GM12878 (cell line): ENCODE measurements at regions not wholly inside any gene's neighbourhood (a gene's known extent, or its start where the extent isn't known, plus 50 kb on each side); places are given as distances from the start of the nearest gene placed in this dataset.

Source experiments
- ATAC-seq: fragments of 200-7000 bp; cut with Tn5 transposase; 3 replicates; pipeline ENCODE4 v1.9.1; 2020; ENCODE audit warnings: mild to moderate bottlenecking, moderate library complexity
- BruUV-seq: library from RNA; stranded (reverse); fragments of 400-500 nt; replicated peaks from 2 replicates; lab custom pipeline; 2021; lab: Mats Ljungman, UMichigan
- CTCF ChIA-PET: fragments of 300-600 bp; sonication (Branson Sonifier 250); formaldehyde crosslinking; extraction: SDS; loops from one replicate; lab custom pipeline; 2021; ENCODE audit warnings: inconsistent platforms; lab: Yijun Ruan, JAX
- POLR2A ChIA-PET: fragments of 350-600 bp; formaldehyde crosslinking; extraction: SDS; loops from one replicate; lab custom pipeline; 2021; ENCODE audit warnings: inconsistent platforms; lab: Charles Lee
- RAD21 ChIA-PET: fragments of 300-600 bp; sonication (Branson Sonifier 250); formaldehyde crosslinking; loops from one replicate; lab custom pipeline; 2023; ENCODE audit warnings: antibody characterized with exemption; ENCODE audit not compliant: unreplicated experiment; lab: Charles Lee
- SMC1A ChIA-PET: fragments of 300-600 bp; sonication (Branson Sonifier 250); formaldehyde crosslinking; loops from one replicate; lab custom pipeline; 2023; ENCODE audit not compliant: unreplicated experiment, uncharacterized antibody; lab: Charles Lee
- DNase-seq: peaks from one replicate; pipeline ENCODE4 v3.0.0-alpha.2; 2011; ENCODE audit warnings: low read depth, low spot score
- FAIRE-seq: peaks from 3 replicates; lab custom pipeline; 2011; peaks lifted over from hg19 to GRCh38; lab: Jason Lieb, UNC
- H2AFZ ChIP-seq: 2 replicates; pipeline ENCODE4 v1.6.0; 2011; ENCODE audit warnings: low read depth, low read length, control low read depth; ENCODE audit not compliant: control insufficient read depth
- H3K27ac ChIP-seq: 2 replicates; pipeline ENCODE4 v1.5.1; 2011; ENCODE audit warnings: control low read depth; ENCODE audit not compliant: control insufficient read depth, insufficient read depth
- H3K27me3 ChIP-seq, 2 experiments: replicated peaks in 1 of 2; 2 replicates each; pipeline versions ENCODE4 v1.6.0 to v1.6.1; 2011; ENCODE audit warnings: low read length in 1 of 2; ENCODE audit not compliant: control insufficient read depth in 2 of 2, insufficient read depth in 2 of 2
- H3K36me3 ChIP-seq, 2 experiments: 2 replicates each; pipeline ENCODE4 v1.5.1; 2011; ENCODE audit warnings: low read length in 1 of 2; ENCODE audit not compliant: control insufficient read depth in 2 of 2, insufficient read depth in 2 of 2
- H3K4me1 ChIP-seq: 2 replicates; pipeline ENCODE4 v1.6.1; 2011; ENCODE audit warnings: mild to moderate bottlenecking, low read length, moderate library complexity, mixed read lengths; ENCODE audit not compliant: control insufficient read depth, insufficient read depth
- H3K4me2 ChIP-seq: 2 replicates; pipeline ENCODE4 v1.6.0; 2011; ENCODE audit warnings: control low read depth; ENCODE audit not compliant: control insufficient read depth, insufficient read depth
- H3K4me3 ChIP-seq: fragments of 200-600 bp; sonication (generic); 2 replicates; pipeline ENCODE4 v1.5.1; 2016
- H3K79me2 ChIP-seq: 2 replicates; pipeline ENCODE4 v1.6.0; 2011; ENCODE audit warnings: low read length; ENCODE audit not compliant: control insufficient read depth, insufficient read depth
- H3K9ac ChIP-seq: 2 replicates; pipeline ENCODE4 v1.8.0; 2011; ENCODE audit warnings: low read length, control low read depth, mixed read lengths; ENCODE audit not compliant: control insufficient read depth, insufficient read depth
- H3K9me3 ChIP-seq: replicated peaks from 3 replicates; pipeline ENCODE4 v1.5.1; 2011; ENCODE audit warnings: mild to moderate bottlenecking, low read length; ENCODE audit not compliant: control insufficient read depth, insufficient read depth
- H4K20me1 ChIP-seq: 2 replicates; pipeline ENCODE4 v1.6.0; 2011; ENCODE audit not compliant: control insufficient read depth, insufficient read depth
- BMI1 ChIP-seq: fragments of 450-650 bp; IDR thresholded peaks from 2 replicates; pipeline ENCODE4 v1.6.1; 2016; ENCODE audit warnings: mild to moderate bottlenecking, moderate library complexity, borderline replicate concordance
- FOS ChIP-seq: IDR thresholded peaks from 3 replicates; pipeline ENCODE4 v1.6.1; 2011; ENCODE audit warnings: borderline replicate concordance; ENCODE audit not compliant: insufficient read length; ENCODE audit errors: extremely low read depth
- PAX5 ChIP-seq: IDR thresholded peaks from 2 replicates; pipeline ENCODE4 v1.6.1; 2011; ENCODE audit warnings: low read depth, low read length, borderline replicate concordance
- RELB ChIP-seq: fragments of 450-650 bp; IDR thresholded peaks from 2 replicates; pipeline ENCODE4 v1.6.1; 2017; ENCODE audit warnings: low read depth, mild to moderate bottlenecking, moderate library complexity
- SMAD1 ChIP-seq: fragments of 450-650 bp; IDR thresholded peaks from 2 replicates; pipeline ENCODE4 v1.6.1; 2018; ENCODE audit warnings: mild to moderate bottlenecking, low read depth; ENCODE audit not compliant: partially characterized antibody
- WGBS: methylation state at CpG from one replicate; pipeline ENCODE4 v1.1.6; 2016; ENCODE audit warnings: low lambda C conversion rate; ENCODE audit not compliant: insufficient replicate concordance, insufficient coverage; ENCODE audit errors: missing lambda C conversion rate; 5-methylcytosine and 5-hydroxymethylcytosine counted together
- in situ Hi-C: fragments of 300-500 bp; cut with MboI; formaldehyde crosslinking; loops from 9 replicates; pipeline ENCODE4 v1.14.3; 2018; ENCODE audit warnings: mixed read lengths
- intact Hi-C: fragments of 100-400 bp; cut with micrococcal nuclease; formaldehyde crosslinking; loops from one replicate; pipeline ENCODE4 v1.14.2; 2022; ENCODE audit not compliant: unreplicated experiment

GRCh38 chr1:2855206-2856065 lies 53.9 kb upstream of the TTC34 start:
- H2AFZ ChIP-seq = no peak overlapping the region
- no peak for ATAC-seq

GRCh38 chr1:2856066-2856390 lies 54.5 kb upstream of the TTC34 start:
- H2AFZ ChIP-seq = no peak overlapping the region
- BruUV-seq = no TSS peak
- no peaks in the 10 kb centered on the region for H3K79me2 ChIP-seq
- no peaks in the 10 kb centered on the region for H4K20me1 ChIP-seq
- in situ Hi-C loops = no loop called here
- ATAC-seq = no peak
- H3K36me3 ChIP-seq = no peaks in the 10 kb centered on the region
- no peak for FAIRE-seq
- H3K9ac ChIP-seq = no peak overlapping the region
- no peak overlapping the region for H3K27ac ChIP-seq
- SMC1A ChIA-PET = no interaction called here
- RAD21 ChIA-PET = no interaction called here
- CTCF ChIA-PET = no interaction called here
- H3K4me2 ChIP-seq = no peak overlapping the region
- POLR2A ChIA-PET = no interaction called here
- H3K4me1 ChIP-seq = no peaks in the 10 kb centered on the region
- no peak overlapping the region for H3K4me3 ChIP-seq
- WGBS = 64% methylated on average over 13 of the region's 13 CpGs
- H3K27me3 ChIP-seq = no peaks in the 10 kb centered on the region
- TF ChIP-seq PAX5 = no peak
- no peak for TF ChIP-seq SMAD1
- no peak for TF ChIP-seq FOS
- no peak for DNase-seq
- intact Hi-C loops = no loop called here
- H3K9me3 ChIP-seq = no peaks in the 10 kb centered on the region; the same call in 2 of the 3 replicates

More at GRCh38 chr1:2855206-2856065, 53.9 kb upstream of the TTC34 start:
- Histone ChIP-seq H3K36me3 (no peaks in the 10 kb centered on the region), H4K20me1 (no peaks in the 10 kb centered on the region), H3K4me2 (no peak overlapping the region), H3K27ac (no peak overlapping the region), H3K4me1 (no peaks in the 10 kb centered on the region), H3K4me3 (no peak overlapping the region), H3K9me3 (no peaks in the 10 kb centered on the region; the same call in 2 of the 3 replicates), H3K79me2 (no peaks in the 10 kb centered on the region), H3K9ac (no peak overlapping the region), H3K27me3 (no peaks in the 10 kb centered on the region)
- WGBS = 65% methylated on average over 56 of the region's 57 CpGs
- no peak for DNase-seq
- ChIA-PET SMC1A (no interaction called here), CTCF (no interaction called here), POLR2A (no interaction called here), RAD21 (no interaction called here)
- in situ Hi-C loops (no loop called here), intact Hi-C loops (no loop called here)
- TF ChIP-seq RELB (no peak), BMI1 (no peak)
- no TSS peak for BruUV-seq
- no peak for FAIRE-seq
